ENCODE measurements at regions not wholly inside any gene's neighbourhood (a gene's known extent, or its start where the extent isn't known, plus 50 kb on each side); places are given as distances from the start of the nearest gene placed in this dataset.

DNA sequence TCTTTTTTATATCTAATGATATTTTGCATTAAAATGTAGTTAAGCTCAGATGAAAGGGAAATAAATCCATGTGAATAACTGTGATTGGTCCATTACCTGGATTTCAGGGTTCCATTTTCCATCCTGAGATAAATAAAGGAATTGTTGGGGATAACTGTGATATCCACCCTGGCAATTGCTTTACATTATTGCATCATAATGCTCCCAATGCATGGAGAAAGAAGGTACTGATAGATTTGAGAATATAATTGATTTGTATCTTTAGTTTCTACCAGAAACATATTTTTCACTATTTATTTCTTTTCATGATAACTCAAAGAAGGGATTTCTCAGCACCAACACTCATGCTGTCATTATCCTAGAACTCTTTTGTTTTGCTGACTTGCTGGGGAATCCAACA, 102.0 kb upstream of the KCNQ5 start:
- no peak for TF ChIP-seq CTCF (conservative IDR thresholded peaks at IDR 0.05)
- no peak for DNase-seq
- Mint-ChIP-seq H3K9me3 (no peaks in the 10 kb centered on the region), H3K4me3 (no peak overlapping the region), H3K27me3 (ENCODE audit: insufficient read depth) (no peaks in the 10 kb centered on the region), H3K36me3 (ENCODE audit: low read depth) (no peaks in the 10 kb centered on the region), H3K27ac (no peak overlapping the region), H3K4me1 (no peaks in the 10 kb centered on the region)
- no peaks in the 10 kb centered on the region for H3K4me1 ChIP-seq (ENCODE audit: control insufficient read depth, insufficient read depth, low read length)
- H3K9me3 ChIP-seq (ENCODE audit: control insufficient read depth, low read length), result peaks cover 8% of the 10 kb centered on the region
- no peak overlapping the region for H3K27ac ChIP-seq (ENCODE audit: low read depth, low read length)
- H3K36me3 ChIP-seq (ENCODE audit: control insufficient read depth, insufficient read depth, low read length), result no peaks in the 10 kb centered on the region
- no peak overlapping the region for H3K4me3 ChIP-seq (ENCODE audit: low read length)
- no peaks in the 10 kb centered on the region for H3K27me3 ChIP-seq (ENCODE audit: control insufficient read depth, insufficient read depth, low read length, poor library complexity, severe bottlenecking)
- H3K9ac ChIP-seq (ENCODE audit: extremely low read depth, low read length, poor library complexity, severe bottlenecking), result no peak overlapping the region

- Mint-ChIP-seq H3K27ac (no peak overlapping the region), H3K36me3 (ENCODE audit: low read depth) (no peaks in the 10 kb centered on the region), H3K4me1 (no peaks in the 10 kb centered on the region), H3K27me3 (ENCODE audit: insufficient read depth) (no peaks in the 10 kb centered on the region), H3K9me3 (no peaks in the 10 kb centered on the region), H3K4me3 (no peak overlapping the region)
- Histone ChIP-seq H3K9me3 (ENCODE audit: control insufficient read depth, low read length) (no peaks in the 10 kb centered on the region), H3K27me3 (ENCODE audit: control insufficient read depth, insufficient read depth, low read length, poor library complexity, severe bottlenecking) (no peaks in the 10 kb centered on the region), H3K36me3 (ENCODE audit: control insufficient read depth, insufficient read depth, low read length) (no peaks in the 10 kb centered on the region), H3K9ac (ENCODE audit: extremely low read depth, low read length, poor library complexity, severe bottlenecking) (no peak overlapping the region), H3K4me1 (ENCODE audit: control insufficient read depth, insufficient read depth, low read length) (no peaks in the 10 kb centered on the region), H3K4me3 (ENCODE audit: low read length) (no peak overlapping the region), H3K27ac (ENCODE audit: low read depth, low read length) (no peak overlapping the region)
- WGBS, 2 experiments (ENCODE audit: insufficient coverage in 1 of 2, insufficient read length in 1 of 2), result 86% methylated on average over 1 of the region's 1 CpG; no CpG with 5 or more reads in 1 of the 2 experiments
- DNase-seq, result no peak
- no peak for TF ChIP-seq CTCF (conservative IDR thresholded peaks at IDR 0.05)
Observed at GRCh38 chr6:72521684-72522083, 100.2 kb upstream of the KCNQ5 start.

- H3K9me3 ChIP-seq (ENCODE audit: control insufficient read depth, low read length), result no peaks in the 10 kb centered on the region
- WGBS, 2 experiments (ENCODE audit: insufficient coverage in 1 of 2, insufficient read length in 1 of 2), result 54 to 55% methylated on average over 5 of the region's 5 CpGs
- Mint-ChIP-seq H3K4me3 (no peak overlapping the region), H3K4me1 (no peaks in the 10 kb centered on the region), H3K27ac (no peak overlapping the region), H3K9me3 (no peaks in the 10 kb centered on the region), H3K36me3 (ENCODE audit: low read depth) (no peaks in the 10 kb centered on the region), H3K27me3 (ENCODE audit: insufficient read depth) (no peaks in the 10 kb centered on the region)
- peak; percentile 91 for TF ChIP-seq CTCF (conservative IDR thresholded peaks at IDR 0.05)
- H3K4me1 ChIP-seq (ENCODE audit: control insufficient read depth, insufficient read depth, low read length), result no peaks in the 10 kb centered on the region
- DNase-seq, result peak; percentile 92
- no peak overlapping the region for H3K9ac ChIP-seq (ENCODE audit: extremely low read depth, low read length, poor library complexity, severe bottlenecking)
- H3K27ac ChIP-seq (ENCODE audit: low read depth, low read length), result no peak overlapping the region
- no peak overlapping the region for H3K4me3 ChIP-seq (ENCODE audit: low read length)
- H3K27me3 ChIP-seq (ENCODE audit: control insufficient read depth, insufficient read depth, low read length, poor library complexity, severe bottlenecking), result no peaks in the 10 kb centered on the region
- no peaks in the 10 kb centered on the region for H3K36me3 ChIP-seq (ENCODE audit: control insufficient read depth, insufficient read depth, low read length)
Observed at GRCh38 chr6:72522735-72523141, 99.1 kb upstream of the KCNQ5 start.
